GM12891 (cell line): ENCODE measurements at regions not wholly inside any gene's neighbourhood (a gene's known extent, or its start where the extent isn't known, plus 50 kb on each side); places are given as distances from the start of the nearest gene placed in this dataset.

Experiments
- DNase-seq: peaks from one replicate; pipeline ENCODE4 v3.0.0; 2011; ENCODE audit warnings: low spot score; ENCODE audit not compliant: insufficient read length
- FAIRE-seq: peaks from 2 replicates; lab custom pipeline; 2011; peaks lifted over from hg19 to GRCh38; lab: Jason Lieb, UNC
- PAX5 ChIP-seq: IDR thresholded peaks from 2 replicates; pipeline ENCODE4 v1.6.1; 2011; ENCODE audit warnings: low read length, moderate library complexity, mild to moderate bottlenecking; ENCODE audit not compliant: insufficient read depth, severe bottlenecking
- POLR2A ChIP-seq: IDR thresholded peaks from 2 replicates; pipeline ENCODE4 v1.6.1; 2011; ENCODE audit warnings: low read depth, low read length, control low read depth
- POLR2AphosphoS5 ChIP-seq: IDR thresholded peaks from 2 replicates; pipeline ENCODE4 v1.6.1; 2011; ENCODE audit warnings: low read depth, low read length, control low read depth
- POU2F2 ChIP-seq: IDR thresholded peaks from 2 replicates; pipeline ENCODE4 v1.6.1; 2011; ENCODE audit warnings: low read depth, mild to moderate bottlenecking, control low read depth, low read length, moderate library complexity
- SPI1 ChIP-seq: IDR thresholded peaks from 2 replicates; pipeline ENCODE4 v1.6.1; 2011; ENCODE audit warnings: low read depth, low read length, control low read depth
- TAF1 ChIP-seq: IDR thresholded peaks from 2 replicates; pipeline ENCODE4 v1.6.1; 2011; ENCODE audit warnings: low read depth, low read length, control low read depth

DNA sequence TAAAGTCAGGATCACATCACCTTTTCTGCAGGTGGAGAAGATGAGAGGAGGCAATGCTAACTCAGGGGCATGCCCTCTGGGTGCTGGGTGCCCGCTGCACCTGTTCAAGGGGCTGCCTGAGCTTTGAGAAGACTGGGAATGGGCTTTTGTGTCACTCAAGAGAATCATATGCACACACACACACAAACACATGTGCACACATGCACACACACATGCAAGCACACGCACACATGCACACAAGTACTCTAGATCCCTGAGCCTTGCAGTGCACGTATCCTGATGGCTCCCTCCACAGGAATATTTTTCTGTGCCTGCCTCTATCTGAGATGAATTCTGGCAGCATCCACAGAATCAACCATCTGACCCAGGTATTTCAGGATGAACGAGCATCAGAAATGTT is 110.0 kb upstream of the TEX51 start:
- TF ChIP-seq PAX5 (no peak), POU2F2 (no peak), POLR2AphosphoS5 (no peak)
- DNase-seq (no peak), FAIRE-seq (no peak)

DNA sequence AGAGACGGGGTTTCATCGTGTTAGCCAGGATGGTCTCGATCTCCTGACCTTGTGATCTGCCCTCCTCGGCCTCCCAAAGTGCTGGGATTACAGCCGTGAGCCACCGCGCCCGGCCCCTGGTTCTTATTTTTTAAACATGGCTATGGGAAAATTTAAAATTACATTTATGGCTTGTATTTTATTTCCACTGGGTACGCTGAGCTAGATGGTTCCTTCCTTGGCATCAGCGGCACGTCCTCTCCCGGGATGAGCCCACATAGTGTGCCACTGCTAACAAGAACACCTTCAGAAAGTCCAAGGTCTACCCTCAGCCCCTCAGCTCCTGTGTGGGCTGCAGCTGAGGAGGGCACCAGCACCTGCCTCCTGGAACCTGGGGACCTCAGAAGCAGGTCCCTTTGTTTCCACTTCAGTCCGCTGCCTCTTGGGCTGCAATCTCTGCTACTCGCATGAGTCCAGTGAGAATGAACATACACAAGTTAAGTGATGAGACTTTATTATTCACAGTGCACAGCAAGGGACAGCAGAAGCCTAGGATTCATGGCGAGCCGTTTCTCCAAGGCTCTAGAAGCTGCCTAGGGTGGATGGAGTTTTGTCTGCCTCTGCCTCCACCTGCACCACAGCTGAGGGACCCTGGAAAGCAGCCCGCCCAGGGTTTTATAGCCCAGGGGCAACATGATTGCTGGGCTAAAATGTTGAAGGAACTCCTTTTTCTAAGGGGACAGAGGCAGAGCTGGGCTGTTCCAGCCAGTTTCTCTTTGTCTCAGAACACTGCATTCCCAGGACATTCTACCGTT is 107.5 kb upstream of the TEX51 start:
- no peak for TF ChIP-seq POLR2A
- no peak for FAIRE-seq

DNA sequence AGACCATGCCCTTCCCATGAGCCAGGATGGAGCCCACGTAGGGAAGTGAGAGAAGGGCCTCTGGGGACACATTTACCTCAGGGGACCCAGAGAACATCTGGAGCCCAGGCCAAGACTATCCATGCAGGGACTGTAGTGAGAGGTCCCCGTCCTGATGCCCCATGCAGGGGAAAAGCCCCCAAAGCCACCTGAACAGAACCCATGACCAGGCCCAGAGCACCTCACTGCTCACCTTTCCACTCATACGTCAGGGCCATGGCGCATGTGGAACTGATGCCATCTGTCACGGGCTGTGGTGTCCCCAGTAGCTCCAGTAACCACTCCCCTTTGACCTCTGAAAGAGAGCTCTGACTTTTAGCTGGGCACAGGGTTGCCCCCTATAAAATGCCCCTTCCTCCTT is 106.5 kb upstream of the TEX51 start:
- FAIRE-seq (no peak), DNase-seq (no peak)
- TF ChIP-seq POU2F2 (no peak), TAF1 (no peak), POLR2A (no peak), PAX5 (no peak), POLR2AphosphoS5 (no peak), SPI1 (no peak)

More for the DNA sequence above, 107.5 kb upstream of the TEX51 start:
- no peak for DNase-seq

DNA sequence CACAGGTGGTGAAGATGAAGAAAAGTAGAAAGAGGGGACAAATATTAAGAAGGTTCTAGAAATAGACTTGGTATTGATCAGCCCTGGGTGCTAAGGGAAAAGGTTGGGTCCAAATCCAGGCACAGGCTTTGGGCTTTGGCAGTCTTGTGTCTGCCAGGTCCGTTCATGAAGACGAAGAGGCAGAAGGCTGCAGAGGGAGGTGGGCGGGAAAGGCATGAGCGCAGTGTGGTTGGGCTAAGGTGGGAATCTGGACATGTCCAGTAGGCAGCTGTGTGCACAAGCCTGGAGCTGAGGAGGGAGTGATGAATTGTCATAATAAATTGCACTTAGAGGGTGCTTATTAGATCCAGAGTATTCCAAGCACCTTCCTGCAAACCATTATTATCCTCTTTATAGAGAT is 105.7 kb upstream of the TEX51 start:
- TF ChIP-seq TAF1 (no peak), POLR2AphosphoS5 (no peak), SPI1 (no peak), PAX5 (no peak), POLR2A (no peak), POU2F2 (no peak)
- DNase-seq (no peak), FAIRE-seq (no peak)

DNA sequence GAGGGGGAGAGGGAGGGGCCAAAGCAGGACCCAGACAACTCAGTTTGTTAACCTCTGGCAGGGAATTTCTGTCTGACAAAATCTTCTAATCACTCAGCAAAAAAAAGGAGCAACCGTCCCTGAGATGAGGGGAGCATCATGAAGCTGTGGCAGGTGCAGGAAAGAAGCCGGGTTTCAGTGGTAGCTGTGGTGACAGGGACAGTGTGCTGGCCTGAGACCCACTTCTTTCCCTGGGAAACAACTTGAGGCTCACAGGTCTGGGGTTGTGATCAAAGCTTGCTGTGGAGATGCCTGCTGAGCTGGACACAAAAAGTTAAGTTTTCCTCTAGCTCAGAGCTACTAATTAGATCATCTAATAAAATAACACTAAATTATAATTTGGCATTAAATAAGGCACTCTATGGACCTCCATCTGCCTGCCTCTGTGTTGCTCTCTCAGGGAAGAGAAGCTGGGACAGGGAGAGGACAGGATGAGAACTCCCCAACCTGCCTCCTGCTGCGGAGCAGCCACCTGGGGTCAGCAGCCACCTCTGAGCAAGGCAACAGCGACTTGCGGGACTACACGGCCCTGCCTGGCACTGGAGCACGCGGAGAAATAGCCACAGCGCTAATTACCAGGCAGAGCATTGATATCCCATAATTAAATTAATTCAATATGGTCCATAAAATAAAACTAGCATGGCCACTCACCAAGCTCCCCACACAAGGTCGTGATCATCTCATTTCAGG is 104.6 kb upstream of the TEX51 start:
- DNase-seq (no peak), FAIRE-seq (no peak)
- TF ChIP-seq PAX5 (no peak), SPI1 (no peak), POU2F2 (no peak), POLR2AphosphoS5 (no peak), POLR2A (no peak), TAF1 (no peak)

DNA sequence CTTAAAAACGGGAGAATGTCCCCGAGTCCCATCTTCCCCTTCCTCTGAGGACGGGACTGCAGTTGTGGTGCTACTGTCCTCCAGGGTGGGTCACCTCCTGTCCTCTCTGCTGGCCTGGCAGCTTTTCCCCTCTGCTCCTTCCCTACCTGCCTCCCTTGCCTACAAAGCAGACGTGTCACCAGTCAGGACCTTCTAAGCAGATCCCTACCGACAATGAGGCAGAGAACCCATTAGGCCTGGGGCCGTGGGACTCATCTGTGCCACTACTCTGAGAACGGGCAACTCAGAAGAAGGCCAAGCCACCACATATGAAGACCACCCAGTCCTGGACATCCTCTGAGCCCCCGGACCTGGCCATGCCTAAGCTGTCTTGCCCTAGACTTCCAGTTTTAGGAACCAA is 103.0 kb upstream of the TEX51 start:
- FAIRE-seq (no peak), DNase-seq (no peak)

DNA sequence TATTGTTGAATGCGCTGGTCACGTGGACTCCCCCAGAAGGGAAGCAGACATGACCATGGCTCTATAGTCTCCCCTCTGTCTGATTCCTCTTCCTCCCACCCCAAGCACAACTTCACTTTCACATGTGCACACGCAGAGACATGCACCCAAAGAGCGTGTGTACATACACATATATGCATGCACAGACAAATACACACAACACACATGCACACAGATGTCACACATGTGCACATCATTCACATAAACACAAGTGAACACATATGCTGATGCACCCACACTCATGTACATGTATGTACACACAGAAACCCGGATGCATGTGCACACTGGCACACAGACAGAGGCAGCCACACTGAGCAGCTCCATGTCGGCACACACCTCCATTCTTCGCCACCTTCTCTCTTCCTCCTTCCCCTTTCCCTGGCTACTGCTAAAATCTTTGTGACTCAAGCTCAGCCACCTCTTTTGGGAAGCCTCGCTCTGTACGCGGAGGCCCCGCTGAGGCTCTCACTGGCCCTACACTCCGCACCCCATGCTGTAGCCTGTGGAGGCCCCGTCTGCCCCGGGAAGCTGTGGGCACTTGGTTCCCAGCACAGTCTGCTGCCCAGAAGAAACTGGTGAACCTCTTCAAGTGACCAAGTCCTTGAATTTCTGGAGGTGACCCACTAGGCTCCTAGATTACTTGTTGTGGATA is 101.6 kb upstream of the TEX51 start:
- no peak for FAIRE-seq

More for the DNA sequence above, 103.0 kb upstream of the TEX51 start:
- no peak for TF ChIP-seq POLR2A
- no peak for TF ChIP-seq PAX5
- TF ChIP-seq POLR2AphosphoS5, result no peak
- no peak for TF ChIP-seq POU2F2
- no peak for TF ChIP-seq TAF1
- no peak for TF ChIP-seq SPI1

DNA sequence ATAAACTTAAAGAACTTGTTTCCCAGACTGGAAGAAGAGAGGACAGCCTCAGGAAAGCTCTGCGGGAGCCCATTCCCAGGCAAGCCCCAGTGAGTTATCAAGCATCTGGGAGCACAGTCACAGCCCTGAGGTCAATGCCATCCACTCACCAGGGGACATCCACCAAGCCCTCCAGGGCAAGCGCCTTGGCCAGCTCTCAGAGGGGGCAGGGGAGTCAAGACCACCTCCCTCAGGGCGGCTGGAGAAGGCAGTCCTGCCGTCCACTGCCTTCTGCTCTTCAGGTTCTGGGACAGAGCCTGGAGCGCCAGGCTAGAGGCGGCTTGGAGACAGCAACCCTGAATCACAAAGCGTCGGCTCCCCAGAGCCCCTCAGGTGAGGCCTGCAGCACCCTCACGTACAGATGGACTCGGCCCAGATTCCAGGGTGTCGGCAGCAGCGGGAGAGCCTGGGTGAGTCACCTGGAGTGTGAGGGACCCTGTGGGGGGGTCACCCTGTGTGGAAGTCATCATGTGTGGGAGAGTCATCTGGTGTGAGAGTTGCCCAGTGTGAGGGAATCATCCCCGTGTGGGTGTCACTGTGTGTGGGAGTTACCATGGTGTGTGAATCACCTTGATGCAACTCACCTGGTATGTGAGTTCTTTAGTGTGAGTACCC is 100.9 kb upstream of the TEX51 start:
- no peak for FAIRE-seq
- DNase-seq, result no peak
- TF ChIP-seq POU2F2 (no peak), POLR2A (no peak)

More for the DNA sequence above, 101.6 kb upstream of the TEX51 start:
- TF ChIP-seq TAF1 (no peak), SPI1 (no peak), POLR2AphosphoS5 (no peak), POLR2A (no peak), POU2F2 (no peak), PAX5 (no peak)
- DNase-seq, result no peak

DNA sequence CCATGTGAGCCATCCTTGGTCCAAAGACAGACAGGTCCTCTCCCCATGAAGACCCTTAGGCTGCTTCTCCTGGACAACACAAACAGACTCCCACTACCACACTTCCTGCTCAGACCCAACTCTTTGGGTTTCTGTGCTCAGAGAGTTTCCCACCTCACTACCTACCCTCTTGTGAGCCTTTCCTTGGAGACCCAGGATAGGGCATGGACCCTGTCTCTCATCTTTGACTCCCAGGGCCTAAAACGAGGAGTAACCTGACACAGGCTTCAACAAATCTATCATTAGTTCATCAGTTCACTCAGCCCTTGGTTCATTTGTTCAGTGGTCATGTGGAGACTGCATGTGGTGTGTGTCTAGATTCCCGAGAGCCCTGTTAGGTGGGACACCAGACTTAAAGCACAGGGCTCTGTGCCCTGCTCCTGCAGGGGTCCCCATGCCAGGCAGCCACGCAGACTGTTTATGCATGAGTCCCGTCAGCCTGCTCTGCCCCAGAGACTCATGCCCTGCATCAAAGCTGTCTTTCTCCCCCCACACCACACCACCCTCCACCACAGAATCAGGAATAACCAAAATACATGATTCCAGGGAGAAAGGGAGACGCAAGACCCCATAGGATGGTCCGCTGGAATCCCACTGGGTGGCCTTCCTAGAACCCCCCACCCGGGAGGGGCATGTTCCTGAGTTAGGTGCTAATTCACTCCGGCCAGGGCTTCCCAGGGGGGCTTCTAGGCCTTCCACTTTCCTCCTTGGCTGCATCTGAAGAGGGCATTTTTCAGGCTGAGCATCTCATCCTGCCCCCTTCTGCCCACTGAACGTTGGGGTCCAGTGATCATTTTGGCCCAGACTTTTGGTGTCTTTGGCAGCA is 100.2 kb upstream of the TEX51 start:
- DNase-seq (no peak), FAIRE-seq (no peak)
- TF ChIP-seq PAX5 (no peak), POLR2AphosphoS5 (no peak), POU2F2 (no peak), POLR2A (no peak), SPI1 (no peak), TAF1 (no peak)

DNA sequence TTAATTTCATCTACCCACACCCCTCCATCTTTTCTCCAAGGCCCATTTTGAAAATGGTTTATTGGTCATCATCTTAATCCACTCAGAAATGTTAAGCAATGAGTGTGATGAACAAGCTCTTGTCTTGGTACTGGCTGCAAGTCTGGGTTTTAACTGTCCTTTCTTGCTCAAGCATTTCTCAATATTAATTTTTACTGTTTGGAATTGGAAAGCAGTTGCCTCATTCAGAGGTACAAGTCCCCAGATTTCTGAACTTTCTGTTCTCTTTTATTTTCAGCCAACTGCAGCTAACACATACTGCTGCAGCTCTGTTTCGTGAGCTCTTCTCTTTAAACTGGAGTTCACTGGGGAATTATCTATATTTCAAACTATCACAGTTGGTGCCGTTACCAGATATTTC is 99.4 kb upstream of the TEX51 start:
- DNase-seq (no peak), FAIRE-seq (no peak)
- TF ChIP-seq POLR2AphosphoS5 (no peak), POLR2A (no peak), SPI1 (no peak), PAX5 (no peak), TAF1 (no peak), POU2F2 (no peak)
